ENCODE measurements at regions not wholly inside any gene's neighbourhood (a gene's known extent, or its start where the extent isn't known, plus 50 kb on each side); places are given as distances from the start of the nearest gene placed in this dataset.

- peaks cover 0 to 4% of the 10 kb centered on the region in 2 experiments; a peak in 1 of 4 replicates for H3K4me1 ChIP-seq (ENCODE audit: control insufficient read depth in 1 of 2, insufficient read depth in 2 of 2, low read length in 2 of 2)
- no peak for ATAC-seq
- no peaks in the 10 kb centered on the region for H3K36me3 ChIP-seq (ENCODE audit: control insufficient read depth in 1 of 2, insufficient read depth in 2 of 2, low read length in 2 of 2)
These were observed 160.5 kb upstream of the DIO3 start for GRCh38 chr14:101400830-101401229.

GRCh38 chr14:101402936-101403660 lies 158.2 kb upstream of the DIO3 start:
- Histone ChIP-seq H3K4me1 (ENCODE audit: control insufficient read depth in 1 of 2, insufficient read depth in 2 of 2, low read length in 2 of 2) (peaks cover 0 to 4% of the 10 kb centered on the region in 2 experiments; a peak in 1 of 4 replicates), H3K9me3 (ENCODE audit: control insufficient read depth in 1 of 2, insufficient read depth in 1 of 2, low read depth in 1 of 2, low read length in 2 of 2) (no peaks in the 10 kb centered on the region), H3K4me2 (ENCODE audit: low read length) (no peak overlapping the region), H2AFZ (ENCODE audit: low read depth, low read length, poor library complexity, severe bottlenecking) (no peak overlapping the region), H3K9ac (ENCODE audit: low read length) (no peak overlapping the region), H4K20me1 (ENCODE audit: insufficient read depth) (no peaks in the 10 kb centered on the region), H3K79me2 (ENCODE audit: insufficient read depth, low read length) (no peaks in the 10 kb centered on the region), H3K4me3 (replicated peaks in 1 of 2; ENCODE audit: low read depth in 1 of 2, low read length in 2 of 2) (no peak overlapping the region), H3K27me3 (ENCODE audit: insufficient read depth, low read length) (peaks cover 12% of the 10 kb centered on the region), H3K36me3 (ENCODE audit: control insufficient read depth in 1 of 2, insufficient read depth in 2 of 2, low read length in 2 of 2) (no peaks in the 10 kb centered on the region), H3K27ac (ENCODE audit: low read depth, low read length) (no peak overlapping the region), H3K9me2 (ENCODE audit: insufficient read depth) (no peaks in the 10 kb centered on the region)
- ChIA-PET RAD21 (ENCODE audit: low non-redundant PET in 1 of 2, low total read pairs in 2 of 2, uncharacterized antibody in 2 of 2, unreplicated experiment in 2 of 2) (no interaction called here), POLR2A (no interaction called here), CTCF (no interaction called here)
- no peak for TF ChIP-seq CBX3 (IDR thresholded peaks at IDR 0.05; ENCODE audit: low read depth)
- no peak for TF ChIP-seq EZH2 (IDR thresholded peaks at IDR 0.05)
- no peak for TF ChIP-seq FOSL1 (IDR thresholded peaks at IDR 0.05; ENCODE audit: low read depth)
- TF ChIP-seq ELF1 (IDR thresholded peaks at IDR 0.05; ENCODE audit: borderline replicate concordance, low read depth) = no peak
- no peak for TF ChIP-seq ZBTB33 (IDR thresholded peaks at IDR 0.05; ENCODE audit: extremely low read depth, insufficient replicate concordance, low read length)
- no peak for TF ChIP-seq RAD21 (IDR thresholded peaks at IDR 0.05; ENCODE audit: low read depth)
- no peak for TF ChIP-seq ZFX (IDR thresholded peaks at IDR 0.05)
- no peak for TF ChIP-seq SRF (IDR thresholded peaks at IDR 0.05; ENCODE audit: low read depth)
- no peak for TF ChIP-seq POLR2A (IDR thresholded peaks at IDR 0.05; ENCODE audit: borderline replicate concordance, extremely low read depth, insufficient read depth, insufficient read length)
- TF ChIP-seq JUND (IDR thresholded peaks at IDR 0.05) = no peak
- TF ChIP-seq CEBPB (IDR thresholded peaks at IDR 0.05; ENCODE audit: low read depth) = no peak
- TF ChIP-seq, protein P1, sequence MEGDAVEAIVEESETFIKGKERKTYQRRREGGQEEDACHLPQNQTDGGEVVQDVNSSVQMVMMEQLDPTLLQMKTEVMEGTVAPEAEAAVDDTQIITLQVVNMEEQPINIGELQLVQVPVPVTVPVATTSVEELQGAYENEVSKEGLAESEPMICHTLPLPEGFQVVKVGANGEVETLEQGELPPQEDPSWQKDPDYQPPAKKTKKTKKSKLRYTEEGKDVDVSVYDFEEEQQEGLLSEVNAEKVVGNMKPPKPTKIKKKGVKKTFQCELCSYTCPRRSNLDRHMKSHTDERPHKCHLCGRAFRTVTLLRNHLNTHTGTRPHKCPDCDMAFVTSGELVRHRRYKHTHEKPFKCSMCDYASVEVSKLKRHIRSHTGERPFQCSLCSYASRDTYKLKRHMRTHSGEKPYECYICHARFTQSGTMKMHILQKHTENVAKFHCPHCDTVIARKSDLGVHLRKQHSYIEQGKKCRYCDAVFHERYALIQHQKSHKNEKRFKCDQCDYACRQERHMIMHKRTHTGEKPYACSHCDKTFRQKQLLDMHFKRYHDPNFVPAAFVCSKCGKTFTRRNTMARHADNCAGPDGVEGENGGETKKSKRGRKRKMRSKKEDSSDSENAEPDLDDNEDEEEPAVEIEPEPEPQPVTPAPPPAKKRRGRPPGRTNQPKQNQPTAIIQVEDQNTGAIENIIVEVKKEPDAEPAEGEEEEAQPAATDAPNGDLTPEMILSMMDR (IDR thresholded peaks at IDR 0.05 in 2 of 3, conservative IDR thresholded peaks at IDR 0.05 in 1 of 3; ENCODE audit: borderline replicate concordance in 1 of 3, insufficient read depth in 1 of 3, low read depth in 2 of 3, low read length in 2 of 3) = no peak
- no peak for TF ChIP-seq ZNF274 (IDR thresholded peaks at IDR 0.05; ENCODE audit: low read depth, low read length)
- no peak for TF ChIP-seq EZH2phosphoT487 (IDR thresholded peaks at IDR 0.05; ENCODE audit: borderline replicate concordance)
- TF ChIP-seq, protein P2, sequence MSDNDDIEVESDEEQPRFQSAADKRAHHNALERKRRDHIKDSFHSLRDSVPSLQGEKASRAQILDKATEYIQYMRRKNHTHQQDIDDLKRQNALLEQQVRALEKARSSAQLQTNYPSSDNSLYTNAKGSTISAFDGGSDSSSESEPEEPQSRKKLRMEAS (IDR thresholded peaks at IDR 0.05) = no peak
- no peak for TF ChIP-seq ATF3 (IDR thresholded peaks at IDR 0.05)
- no peak for TF ChIP-seq YY1 (IDR thresholded peaks at IDR 0.05; ENCODE audit: extremely low read depth, insufficient replicate concordance, low read depth, low read length)
- no peak for ATAC-seq
- no TSS peak for BruUV-seq (replicated peaks)
- no peak for DNase-seq (ENCODE audit: low read depth, low spot score)
- intact Hi-C loops (cut with micrococcal nuclease) = no loop called here

More at GRCh38 chr14:101400830-101401229, 160.5 kb upstream of the DIO3 start:
- H4K20me1 ChIP-seq (ENCODE audit: insufficient read depth) = no peaks in the 10 kb centered on the region
- TF ChIP-seq SRF (IDR thresholded peaks at IDR 0.05; ENCODE audit: low read depth) = no peak
- intact Hi-C loops (cut with micrococcal nuclease) = no loop called here
- H3K9me3 ChIP-seq (ENCODE audit: control insufficient read depth in 1 of 2, insufficient read depth in 1 of 2, low read depth in 1 of 2, low read length in 2 of 2) = no peaks in the 10 kb centered on the region
- H3K4me3 ChIP-seq (replicated peaks in 1 of 2; ENCODE audit: low read depth in 1 of 2, low read length in 2 of 2) = no peak overlapping the region
- CTCF ChIA-PET = no interaction called here
- H2AFZ ChIP-seq (ENCODE audit: low read depth, low read length, poor library complexity, severe bottlenecking) = no peak overlapping the region
- POLR2A ChIA-PET = no interaction called here
- no peaks in the 10 kb centered on the region for H3K9me2 ChIP-seq (ENCODE audit: insufficient read depth)
- peaks cover 12% of the 10 kb centered on the region for H3K27me3 ChIP-seq (ENCODE audit: insufficient read depth, low read length)
- DNase-seq (ENCODE audit: low read depth, low spot score) = no peak
- no peak overlapping the region for H3K4me2 ChIP-seq (ENCODE audit: low read length)
- no peak overlapping the region for H3K27ac ChIP-seq (ENCODE audit: low read depth, low read length)
- no TSS peak for BruUV-seq (replicated peaks)
- RAD21 ChIA-PET (ENCODE audit: low non-redundant PET in 1 of 2, low total read pairs in 2 of 2, uncharacterized antibody in 2 of 2, unreplicated experiment in 2 of 2) = no interaction called here
- H3K79me2 ChIP-seq (ENCODE audit: insufficient read depth, low read length) = no peaks in the 10 kb centered on the region
- no peak overlapping the region for H3K9ac ChIP-seq (ENCODE audit: low read length)
